SK-N-MC (cell line): ENCODE measurements at regions not wholly inside any gene's neighbourhood (a gene's known extent, or its start where the extent isn't known, plus 50 kb on each side); places are given as distances from the start of the nearest gene placed in this dataset.

Experiments used
- DNase-seq: peaks from one replicate; pipeline ENCODE4 v3.0.0-alpha.2; 2011; ENCODE audit warnings: low read depth, low spot score
- H3K27ac ChIP-seq: fragments of 200-600 bp; sonication (generic); 2 replicates; pipeline ENCODE4 v1.5.1; 2016; ENCODE audit warnings: mixed run types
- H3K36me3 ChIP-seq: fragments of 200-600 bp; sonication (generic); 2 replicates; pipeline ENCODE4 v1.6.1; 2017; ENCODE audit warnings: antibody characterized with exemption, low read length, mixed read lengths; ENCODE audit not compliant: insufficient read depth
- H3K4me3 ChIP-seq: fragments of 200-600 bp; sonication (generic); 2 replicates; pipeline ENCODE4 v1.5.1; 2016
- H3K9ac ChIP-seq: fragments of 200-600 bp; sonication (generic); 2 replicates; pipeline ENCODE4 v1.8.0; 2017; ENCODE audit warnings: mixed run types, mixed read lengths; ENCODE audit not compliant: insufficient read length
- H3K9me3 ChIP-seq: fragments of 200-600 bp; sonication (generic); 2 replicates; pipeline ENCODE4 v1.6.1; 2017; ENCODE audit warnings: low read depth, mild to moderate bottlenecking, antibody characterized with exemption, low read length, moderate library complexity, mixed read lengths
- EZH2 ChIP-seq: fragments of 200-600 bp; sonication (generic); IDR thresholded peaks from one replicate; pipeline ENCODE4 v1.6.1; 2017; ENCODE audit warnings: antibody characterized with exemption
- FOXP2 ChIP-seq: optimal IDR thresholded peaks from 2 replicates; pipeline ENCODE3; 2011; ENCODE audit warnings: mild to moderate bottlenecking, moderate library complexity; ENCODE audit not compliant: insufficient read depth; ENCODE audit errors: extremely low read length, control extremely low read depth
- POLR2AphosphoS5 ChIP-seq: IDR thresholded peaks from 2 replicates; pipeline ENCODE4 v1.6.1; 2012; ENCODE audit warnings: mild to moderate bottlenecking, low read depth, low read length, borderline replicate concordance

DNA sequence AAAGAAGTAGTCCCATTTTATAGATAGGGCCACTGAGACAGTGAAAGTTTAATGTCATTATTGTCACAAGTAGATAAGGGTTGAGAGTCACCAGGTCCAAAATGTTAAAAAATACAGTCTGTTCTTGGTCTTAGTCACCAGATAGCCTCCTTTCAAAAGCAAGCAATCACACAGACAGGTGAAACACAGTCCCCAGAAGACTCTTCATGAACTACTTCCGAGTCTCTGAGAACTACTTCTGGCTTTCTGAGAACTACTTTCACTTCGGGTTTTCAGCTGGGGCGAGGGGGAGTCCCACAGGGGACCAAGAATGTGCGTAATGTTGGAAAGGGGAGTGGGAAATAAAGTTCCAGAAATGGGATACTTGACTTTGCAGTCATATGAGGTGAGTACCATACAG lies 143.2 kb downstream of the HHIPL2 start:
- H3K27ac ChIP-seq = no peak overlapping the region
- H3K4me3 ChIP-seq = no peak overlapping the region
- no peak overlapping the region for H3K9ac ChIP-seq
- H3K36me3 ChIP-seq = no peaks in the 10 kb centered on the region
- TF ChIP-seq EZH2 = no peak
- no peak for TF ChIP-seq POLR2AphosphoS5
- TF ChIP-seq FOXP2 = no peak
- DNase-seq = no peak
- H3K9me3 ChIP-seq = no peaks in the 10 kb centered on the region

DNA sequence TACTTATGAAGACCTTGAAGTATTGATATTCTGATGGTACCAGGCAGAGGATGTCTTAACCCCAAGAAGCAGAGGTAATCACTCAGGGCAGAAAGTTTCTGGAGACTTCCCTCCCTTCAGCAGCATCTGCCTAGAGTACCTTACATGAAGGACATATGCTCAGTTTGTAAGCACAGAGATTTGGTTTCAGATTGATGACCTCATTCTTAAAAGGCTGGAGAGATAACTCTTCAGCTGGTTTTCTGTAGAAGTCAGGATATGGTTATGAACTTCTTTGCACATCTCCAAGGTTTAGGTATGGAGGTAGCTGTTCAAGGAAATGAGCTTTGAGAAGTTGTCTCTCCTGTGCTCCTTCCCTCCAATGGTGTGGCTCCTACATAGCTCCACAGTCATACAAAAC lies 148.7 kb downstream of the HHIPL2 start:
- no peak for DNase-seq
- no peaks in the 10 kb centered on the region for H3K9me3 ChIP-seq
- H3K36me3 ChIP-seq = no peaks in the 10 kb centered on the region
- TF ChIP-seq POLR2AphosphoS5 (no peak), EZH2 (no peak), FOXP2 (no peak)
- H3K27ac ChIP-seq = no peak overlapping the region
- no peak overlapping the region for H3K9ac ChIP-seq
- H3K4me3 ChIP-seq = no peak overlapping the region

- DNase-seq = no peak
- Histone ChIP-seq H3K9me3 (no peaks in the 10 kb centered on the region), H3K9ac (no peak overlapping the region), H3K4me3 (no peak overlapping the region), H3K36me3 (no peaks in the 10 kb centered on the region), H3K27ac (no peak overlapping the region)
- no peak for TF ChIP-seq FOXP2
- TF ChIP-seq EZH2 = no peak
Observed at GRCh38 chr1:222394224-222394623, 153.7 kb downstream of the HHIPL2 start.

DNA sequence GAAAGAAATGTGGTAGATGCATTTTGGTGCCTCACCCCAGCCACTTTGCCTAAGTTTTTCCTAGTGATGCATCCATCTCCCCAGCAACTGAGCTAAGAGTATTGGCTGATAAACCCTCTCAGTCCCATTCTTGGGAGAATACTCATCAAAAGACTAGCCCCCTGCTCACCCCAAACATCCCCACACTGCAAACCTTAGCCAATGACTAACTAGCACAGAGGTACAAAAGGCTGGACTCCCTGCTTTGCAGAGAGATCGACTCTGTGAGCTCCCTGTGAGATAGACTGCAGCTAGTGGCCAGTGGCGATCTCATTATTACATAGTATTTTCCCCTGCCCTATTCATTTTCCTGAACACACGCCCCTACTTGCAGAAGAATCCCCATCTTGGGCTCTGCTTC lies 155.3 kb downstream of the HHIPL2 start:
- TF ChIP-seq FOXP2 = no peak
- no peak for TF ChIP-seq POLR2AphosphoS5
- TF ChIP-seq EZH2 = no peak
- no peak for DNase-seq
- no peaks in the 10 kb centered on the region for H3K9me3 ChIP-seq
- no peak overlapping the region for H3K9ac ChIP-seq
- no peak overlapping the region for H3K4me3 ChIP-seq
- no peak overlapping the region for H3K27ac ChIP-seq
- no peaks in the 10 kb centered on the region for H3K36me3 ChIP-seq

GRCh38 chr1:222390181-222390580 lies 157.7 kb downstream of the HHIPL2 start:
- Histone ChIP-seq H3K36me3 (no peaks in the 10 kb centered on the region), H3K9ac (no peak overlapping the region), H3K9me3 (no peaks in the 10 kb centered on the region), H3K27ac (no peak overlapping the region), H3K4me3 (no peak overlapping the region)
- no peak for DNase-seq
- TF ChIP-seq FOXP2 = no peak
- no peak for TF ChIP-seq EZH2
- TF ChIP-seq POLR2AphosphoS5 = no peak

- no peak for DNase-seq
- no peak overlapping the region for H3K9ac ChIP-seq
- no peaks in the 10 kb centered on the region for H3K36me3 ChIP-seq
- H3K9me3 ChIP-seq = no peaks in the 10 kb centered on the region
- H3K27ac ChIP-seq = no peak overlapping the region
- no peak overlapping the region for H3K4me3 ChIP-seq
- TF ChIP-seq EZH2 = no peak
- TF ChIP-seq POLR2AphosphoS5 = no peak
- no peak for TF ChIP-seq FOXP2
Observed at GRCh38 chr1:222387007-222387814, 160.7 kb downstream of the HHIPL2 start.

- Histone ChIP-seq H3K9ac (no peak overlapping the region), H3K36me3 (no peaks in the 10 kb centered on the region), H3K27ac (no peak overlapping the region), H3K4me3 (no peak overlapping the region), H3K9me3 (no peaks in the 10 kb centered on the region)
- no peak for TF ChIP-seq FOXP2
- TF ChIP-seq EZH2 = no peak
- TF ChIP-seq POLR2AphosphoS5 = no peak
- DNase-seq = no peak
Observed at GRCh38 chr1:222385955-222386354, 161.9 kb downstream of the HHIPL2 start.

DNA sequence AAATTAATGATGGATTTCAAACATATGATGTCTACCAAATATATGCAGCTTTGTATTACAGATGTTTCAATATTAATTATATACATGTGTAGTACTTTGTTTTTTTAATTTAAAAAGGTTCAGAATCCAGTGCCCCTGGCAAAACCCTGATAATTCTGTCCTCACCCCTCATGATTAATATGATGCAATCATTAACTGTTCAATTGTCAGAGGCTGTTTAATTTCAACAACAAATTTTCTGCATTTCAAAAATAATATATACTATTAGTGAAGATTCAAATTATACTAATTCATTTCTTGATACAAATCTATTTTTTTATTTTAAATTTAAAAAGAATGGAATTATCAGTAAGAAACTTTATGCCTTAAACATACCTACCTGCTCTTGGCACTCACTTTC lies 162.6 kb downstream of the HHIPL2 start:
- H3K9me3 ChIP-seq = no peaks in the 10 kb centered on the region
- no peak overlapping the region for H3K9ac ChIP-seq
- H3K4me3 ChIP-seq = no peak overlapping the region
- H3K36me3 ChIP-seq = no peaks in the 10 kb centered on the region
- no peak overlapping the region for H3K27ac ChIP-seq
- DNase-seq = no peak
- no peak for TF ChIP-seq FOXP2
- no peak for TF ChIP-seq POLR2AphosphoS5
- TF ChIP-seq EZH2 = no peak

DNA sequence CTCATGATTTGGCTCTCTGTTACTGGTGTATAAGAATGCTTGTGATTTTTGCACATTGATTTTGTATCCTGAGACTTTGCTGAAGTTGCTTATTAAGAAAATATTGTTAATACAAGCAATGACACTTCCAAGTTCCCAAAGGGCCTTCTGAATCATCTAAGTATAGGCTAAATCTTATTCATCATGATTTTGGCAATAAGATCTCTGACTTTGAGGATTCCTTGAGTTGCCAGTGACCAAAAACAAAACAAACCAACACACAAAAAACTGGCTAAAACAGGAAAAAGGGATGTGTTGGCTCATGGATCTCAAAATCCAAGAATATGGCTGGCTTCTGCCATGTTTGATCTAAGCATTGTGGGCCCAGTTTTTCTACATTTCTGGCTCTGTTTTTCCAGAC lies 163.4 kb downstream of the HHIPL2 start:
- TF ChIP-seq FOXP2 (no peak), EZH2 (no peak)
- Histone ChIP-seq H3K36me3 (no peaks in the 10 kb centered on the region), H3K9ac (no peak overlapping the region), H3K27ac (no peak overlapping the region), H3K4me3 (no peak overlapping the region), H3K9me3 (no peaks in the 10 kb centered on the region)
- DNase-seq = no peak
